GM21737 (cell line): ENCODE measurements at regions not wholly inside any gene's neighbourhood (a gene's known extent, or its start where the extent isn't known, plus 50 kb on each side); places are given as distances from the start of the nearest gene placed in this dataset.

Experiments used
- ATAC-seq: cut with Tn5 transposase; IDR thresholded peaks from one replicate; pipeline ENCODE4 v1.9.1; 2021; ENCODE audit warnings: mild to moderate bottlenecking, moderate library complexity; ENCODE audit not compliant: unreplicated experiment

GRCh38 chr3:110070161-110070916 lies 733.0 kb upstream of the DPPA4 start:
- no peak for ATAC-seq

GRCh38 chr3:110074095-110074494 lies 736.7 kb upstream of the DPPA4 start:
- ATAC-seq = no peak

- ATAC-seq = no peak
Observed at GRCh38 chr3:110077093-110077492, 739.7 kb upstream of the DPPA4 start.

GRCh38 chr3:110093411-110093810 lies 756.1 kb upstream of the DPPA4 start:
- ATAC-seq = no peak

GRCh38 chr3:110093812-110094401 lies 756.6 kb upstream of the DPPA4 start:
- ATAC-seq = no peak

- no peak for ATAC-seq
Observed at GRCh38 chr3:110099711-110100110, 762.4 kb upstream of the DPPA4 start.

- no peak for ATAC-seq
Observed at GRCh38 chr3:110101361-110101760, 764.0 kb upstream of the DPPA4 start.

- no peak for ATAC-seq
Observed at GRCh38 chr3:110106805-110107204, 769.5 kb upstream of the DPPA4 start.

GRCh38 chr3:110123946-110124345 lies 786.6 kb upstream of the DPPA4 start:
- no peak for ATAC-seq

- no peak for ATAC-seq
Observed at GRCh38 chr3:110126065-110126464, 788.7 kb upstream of the DPPA4 start.

GRCh38 chr3:110133971-110134370 lies 796.6 kb upstream of the DPPA4 start:
- ATAC-seq = no peak

- no peak for ATAC-seq
Observed at GRCh38 chr3:110139048-110139447, 801.7 kb upstream of the DPPA4 start.

GRCh38 chr3:110139821-110140220 lies 802.5 kb upstream of the DPPA4 start:
- ATAC-seq = no peak

- no peak for ATAC-seq
Observed at GRCh38 chr3:110149763-110150162, 812.4 kb upstream of the DPPA4 start.

- no peak for ATAC-seq
Observed at GRCh38 chr3:110157221-110157620, 819.9 kb upstream of the DPPA4 start.

GRCh38 chr3:110164632-110165369 lies 827.5 kb upstream of the DPPA4 start:
- no peak for ATAC-seq

GRCh38 chr3:110165370-110165743 lies 828.0 kb upstream of the DPPA4 start:
- ATAC-seq = no peak

GRCh38 chr3:110165753-110166152 lies 828.4 kb upstream of the DPPA4 start:
- ATAC-seq = no peak

GRCh38 chr3:110166791-110167190 lies 829.4 kb upstream of the DPPA4 start:
- ATAC-seq = no peak

- ATAC-seq = no peak
Observed at GRCh38 chr3:110174908-110175307, 837.6 kb upstream of the DPPA4 start.

- no peak for ATAC-seq
Observed at GRCh38 chr3:110178965-110179364, 841.6 kb upstream of the DPPA4 start.

GRCh38 chr3:110180733-110181132 lies 843.4 kb upstream of the DPPA4 start:
- no peak for ATAC-seq
